ENCODE measurements at regions not wholly inside any gene's neighbourhood (a gene's known extent, or its start where the extent isn't known, plus 50 kb on each side); places are given as distances from the start of the nearest gene placed in this dataset.

GRCh38 chr21:38699048-38699447, 106.7 kb upstream of the ETS2 start:
- 50% methylated on average over 2 of the region's 2 CpGs for WGBS (ENCODE audit: insufficient coverage, insufficient replicate concordance, low lambda C conversion rate, missing lambda C conversion rate)
- BruUV-seq (replicated peaks): no TSS peak
- CTCF ChIA-PET: no interaction called here
- DNase-seq (ENCODE audit: low read depth, low spot score) (no peak), FAIRE-seq (no peak), ATAC-seq (no peak)
- in situ Hi-C loops (cut with MboI): no loop called here
- intact Hi-C loops (cut with micrococcal nuclease; ENCODE audit: unreplicated experiment): no loop called here
- Histone ChIP-seq H3K4me3 (no peak overlapping the region), H3K9ac (ENCODE audit: control insufficient read depth, insufficient read depth, low read length) (no peak overlapping the region), H3K4me1 (ENCODE audit: control insufficient read depth, insufficient read depth, low read length) (no peaks in the 10 kb centered on the region), H3K27ac (ENCODE audit: control insufficient read depth, insufficient read depth) (no peak overlapping the region), H4K20me1 (ENCODE audit: control insufficient read depth, insufficient read depth) (no peaks in the 10 kb centered on the region), H3K36me3 (ENCODE audit: control insufficient read depth in 2 of 2, insufficient read depth in 2 of 2, low read length in 1 of 2) (no peaks in the 10 kb centered on the region), H3K9me3 (replicated peaks; ENCODE audit: control insufficient read depth, insufficient read depth, low read length) (no peaks in the 10 kb centered on the region; the same call in 2 of the 3 replicates), H2AFZ (ENCODE audit: control insufficient read depth, low read depth, low read length) (no peak overlapping the region), H3K27me3 (replicated peaks in 1 of 2; ENCODE audit: control insufficient read depth in 2 of 2, insufficient read depth in 2 of 2, low read length in 1 of 2) (no peaks in the 10 kb centered on the region), H3K4me2 (ENCODE audit: control insufficient read depth, insufficient read depth) (no peak overlapping the region), H3K79me2 (ENCODE audit: control insufficient read depth, insufficient read depth, low read length) (no peaks in the 10 kb centered on the region)
- no peak for TF ChIP-seq MYC (IDR thresholded peaks at IDR 0.05; ENCODE audit: insufficient read depth, insufficient read length, insufficient replicate concordance, low read length, severe bottlenecking)
- TF ChIP-seq YBX1 (IDR thresholded peaks at IDR 0.05): no peak
- TF ChIP-seq CREM (IDR thresholded peaks at IDR 0.05; ENCODE audit: low read depth): no peak
- TF ChIP-seq BHLHE40 (IDR thresholded peaks at IDR 0.05; ENCODE audit: borderline replicate concordance in 1 of 2, low read depth in 2 of 2, low read length in 1 of 2): no peak
- TF ChIP-seq SUPT20H (IDR thresholded peaks at IDR 0.05; ENCODE audit: borderline replicate concordance, control insufficient read depth, low read depth, low read length): no peak
- TF ChIP-seq BCL11A (IDR thresholded peaks at IDR 0.05; ENCODE audit: low read depth, low read length): no peak
- no peak for TF ChIP-seq BMI1 (IDR thresholded peaks at IDR 0.05; ENCODE audit: borderline replicate concordance)
- no peak for TF ChIP-seq POLR2AphosphoS5 (IDR thresholded peaks at IDR 0.05; ENCODE audit: low read length)
- no peak for TF ChIP-seq MTA3 (IDR thresholded peaks at IDR 0.05; ENCODE audit: borderline replicate concordance, low read length)
- no peak for TF ChIP-seq STAT1 (conservative IDR thresholded peaks at IDR 0.05)
- TF ChIP-seq IKZF1 (conservative IDR thresholded peaks at IDR 0.05): no peak
- TF ChIP-seq RELA (IDR thresholded peaks at IDR 0.05; ENCODE audit: borderline replicate concordance, partially characterized antibody): no peak
- no peak for TF ChIP-seq JUNB (IDR thresholded peaks at IDR 0.05)
- TF ChIP-seq SIX5 (IDR thresholded peaks at IDR 0.05; ENCODE audit: low read depth, low read length, severe bottlenecking): no peak
- no peak for TF ChIP-seq WRNIP1 (IDR thresholded peaks at IDR 0.05; ENCODE audit: borderline replicate concordance, low read depth, low read length)
- no peak for TF ChIP-seq RAD51 (IDR thresholded peaks at IDR 0.05)
- POLR2A ChIA-PET: no interaction called here
- SMC1A ChIA-PET (ENCODE audit: uncharacterized antibody, unreplicated experiment): interaction anchor here (0.6 kb wide), 1 partner anchor 151 kb away, joined by 3 read pairs; no protein-coding TSS in a partner anchor
- RAD21 ChIA-PET (ENCODE audit: unreplicated experiment): no interaction called here
